Smooth muscle cell (in vitro differentiated cells): ENCODE measurements at regions not wholly inside any gene's neighbourhood (a gene's known extent, or its start where the extent isn't known, plus 50 kb on each side); places are given as distances from the start of the nearest gene placed in this dataset.
"Not testable (repeated sequence)": the region's sequence is repeated elsewhere in the genome, so short reads cannot be mapped to it uniquely, and the experiment has no call there.

Experiments
- DNase-seq: peaks from one replicate; lab custom pipeline; 2025; ENCODE audit not compliant: unreplicated experiment; lab: John Stamatoyannopoulos, UW
- H2AFZ ChIP-seq: fragments of 200-600 bp; sonication (generic); 2 replicates; pipeline ENCODE4 v1.6.0; 2016; ENCODE audit warnings: antibody characterized with exemption, low read depth, mild to moderate bottlenecking
- H3F3A ChIP-seq: fragments of 200-600 bp; sonication (generic); 2 replicates; pipeline ENCODE4 v1.6.0; 2017; ENCODE audit warnings: antibody characterized with exemption, low read depth
- H3K27ac ChIP-seq: fragments of 200-600 bp; sonication (generic); 2 replicates; pipeline ENCODE4 v1.5.1; 2016; ENCODE audit warnings: low read depth, mild to moderate bottlenecking
- H3K27me3 ChIP-seq: fragments of 200-600 bp; sonication (generic); 2 replicates; pipeline ENCODE4 v1.6.1; 2016; ENCODE audit warnings: low read depth, mild to moderate bottlenecking
- H3K36me3 ChIP-seq: fragments of 200-600 bp; sonication (generic); 2 replicates; pipeline ENCODE4 v1.5.1; 2016; ENCODE audit warnings: low read depth
- H3K4me1 ChIP-seq: fragments of 200-600 bp; sonication (generic); 2 replicates; pipeline ENCODE4 v1.5.1; 2016; ENCODE audit warnings: low read depth
- H3K4me2 ChIP-seq: fragments of 200-600 bp; sonication (generic); 2 replicates; pipeline ENCODE4 v1.6.0; 2016; ENCODE audit warnings: mild to moderate bottlenecking
- H3K4me3 ChIP-seq: fragments of 200-600 bp; sonication (generic); 2 replicates; pipeline ENCODE4 v1.5.1; 2016; ENCODE audit warnings: mild to moderate bottlenecking
- H3K79me2 ChIP-seq: fragments of 200-600 bp; sonication (generic); 2 replicates; pipeline ENCODE4 v1.6.0; 2016; ENCODE audit warnings: low read depth, mild to moderate bottlenecking
- H3K9ac ChIP-seq: fragments of 200-600 bp; sonication (generic); 2 replicates; pipeline ENCODE4 v1.6.0; 2016; ENCODE audit warnings: low read depth
- H3K9me3 ChIP-seq: fragments of 200-600 bp; sonication (generic); replicated peaks from 2 replicates; pipeline ENCODE4 v1.5.1; 2016; ENCODE audit warnings: low read depth
- H4K20me1 ChIP-seq: fragments of 200-600 bp; sonication (generic); 2 replicates; pipeline ENCODE4 v1.6.0; 2016; ENCODE audit warnings: low read depth
- CTCF ChIP-seq: fragments of 200-600 bp; sonication (generic); IDR thresholded peaks from 2 replicates; pipeline ENCODE4 v1.5.1; 2017; ENCODE audit warnings: borderline replicate concordance, mild to moderate bottlenecking, antibody characterized with exemption; ENCODE audit not compliant: insufficient read depth, poor library complexity, severe bottlenecking
- WGBS: methylation state at CpG from one replicate; pipeline ENCODE4 v1.1.7; 2016; ENCODE audit warnings: low lambda C conversion rate; 5-methylcytosine and 5-hydroxymethylcytosine counted together

DNA sequence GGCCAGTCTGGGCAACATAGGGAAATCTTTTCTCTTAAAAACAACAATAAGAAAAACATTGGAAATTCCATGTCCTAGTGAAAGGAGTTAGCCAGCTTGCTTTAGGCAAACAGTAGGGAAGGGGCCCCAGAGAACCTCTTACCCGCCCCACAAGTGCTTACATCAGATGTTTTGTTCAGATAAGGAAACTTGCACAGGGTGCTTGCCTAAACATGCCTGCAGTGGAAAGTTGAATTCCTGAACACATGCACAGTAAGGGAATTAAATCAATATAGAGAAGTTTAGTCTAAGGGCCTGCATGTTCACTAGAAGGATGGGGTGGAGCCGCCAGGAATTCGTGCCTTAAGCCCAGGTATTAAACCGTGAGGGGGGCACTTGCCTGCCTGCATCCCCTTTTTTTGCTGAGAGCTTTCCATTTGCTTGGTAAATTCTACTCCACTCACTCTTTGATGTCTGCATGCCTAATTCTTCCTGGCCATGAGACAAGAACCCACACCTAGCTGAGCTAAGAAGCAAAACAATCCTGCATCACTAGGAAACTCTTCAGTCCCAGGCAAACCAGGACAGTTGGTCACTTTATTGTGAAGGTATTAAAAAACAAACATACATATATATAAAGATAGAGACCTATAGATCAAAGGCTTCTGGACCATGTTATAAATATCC is 499.0 kb downstream of the SIPA1L2 start:
- H3K79me2 ChIP-seq = no peaks in the 10 kb centered on the region
- DNase-seq = no peak
- H3K36me3 ChIP-seq = no peaks in the 10 kb centered on the region
- no peak overlapping the region for H2AFZ ChIP-seq
- peaks cover 21% of the 10 kb centered on the region for H3K4me1 ChIP-seq
- TF ChIP-seq CTCF = no peak
- H3K4me3 ChIP-seq = no peak overlapping the region
- H3K4me2 ChIP-seq = no peak overlapping the region
- no peak overlapping the region for H3K9ac ChIP-seq
- H3K27ac ChIP-seq = peak overlapping the region; percentile 52
- no peaks in the 10 kb centered on the region for H4K20me1 ChIP-seq
- H3F3A ChIP-seq = no peaks in the 10 kb centered on the region
- WGBS = 49% methylated on average over 4 of the region's 4 CpGs
- H3K9me3 ChIP-seq = no peaks in the 10 kb centered on the region
- no peaks in the 10 kb centered on the region for H3K27me3 ChIP-seq

GRCh38 chr1:232127190-232127589 is 500.6 kb downstream of the DISC1 start:
- no peak overlapping the region for H2AFZ ChIP-seq
- TF ChIP-seq CTCF = no peak
- H3K9me3 ChIP-seq = no peaks in the 10 kb centered on the region
- no peaks in the 10 kb centered on the region for H3K27me3 ChIP-seq
- peak overlapping the region; percentile 64 for H3K4me2 ChIP-seq
- H3K79me2 ChIP-seq = no peaks in the 10 kb centered on the region
- H4K20me1 ChIP-seq = no peaks in the 10 kb centered on the region
- H3F3A ChIP-seq = no peaks in the 10 kb centered on the region
- DNase-seq = no peak
- no peak overlapping the region for H3K4me3 ChIP-seq
- H3K4me1 ChIP-seq = peaks cover 28% of the 10 kb centered on the region
- no peak overlapping the region for H3K9ac ChIP-seq
- 41% methylated on average over 2 of the region's 2 CpGs for WGBS
- peak overlapping the region; percentile 69 for H3K27ac ChIP-seq
- H3K36me3 ChIP-seq = no peaks in the 10 kb centered on the region

GRCh38 chr1:232123775-232124659 is 497.4 kb downstream of the DISC1 start:
- H4K20me1 ChIP-seq = no peaks in the 10 kb centered on the region
- TF ChIP-seq CTCF = no peak
- no peak overlapping the region for H3K9ac ChIP-seq
- no peak overlapping the region for H3K4me2 ChIP-seq
- H3K27me3 ChIP-seq = peaks cover 5% of the 10 kb centered on the region
- peaks cover 23% of the 10 kb centered on the region for H3K4me1 ChIP-seq
- no peaks in the 10 kb centered on the region for H3K79me2 ChIP-seq
- no peak overlapping the region for H2AFZ ChIP-seq
- 38% methylated on average over 9 of the region's 9 CpGs for WGBS
- no peak overlapping the region for H3K4me3 ChIP-seq
- no peaks in the 10 kb centered on the region for H3K9me3 ChIP-seq
- peak overlapping the region; percentile 5 for H3K27ac ChIP-seq
- H3K36me3 ChIP-seq = no peaks in the 10 kb centered on the region
- H3F3A ChIP-seq = no peaks in the 10 kb centered on the region
- no peak for DNase-seq

DNA sequence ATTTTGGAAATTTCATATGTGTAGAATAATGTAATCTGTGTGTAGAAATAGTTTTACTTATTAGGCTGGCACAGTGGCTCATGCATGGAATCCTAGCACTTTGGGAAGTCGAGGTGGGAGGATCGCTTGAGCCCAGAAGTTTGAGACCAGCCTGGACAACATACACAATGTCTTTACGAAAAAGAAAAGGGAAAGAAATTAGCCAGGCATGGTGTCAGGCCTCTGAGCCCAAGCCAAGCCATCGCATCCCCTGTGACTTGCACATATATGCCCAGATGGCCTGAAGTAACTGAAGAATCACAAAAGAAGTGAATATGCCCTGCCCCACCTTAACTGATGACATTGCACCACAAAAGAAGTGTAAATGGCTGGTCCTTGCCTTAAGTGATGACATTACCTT is 491.3 kb downstream of the DISC1 start:
- H3F3A ChIP-seq, H3K4me2 ChIP-seq, H3K4me1 ChIP-seq, H3K27ac ChIP-seq, H2AFZ ChIP-seq, H3K79me2 ChIP-seq, DNase-seq, H3K36me3 ChIP-seq, H3K27me3 ChIP-seq, H4K20me1 ChIP-seq, H3K9ac ChIP-seq, H3K9me3 ChIP-seq, H3K4me3 ChIP-seq: not testable (repeated sequence)
- 57% methylated on average over 4 of the region's 4 CpGs for WGBS
